HEK293 (cell line): ENCODE measurements at regions not wholly inside any gene's neighbourhood (a gene's known extent, or its start where the extent isn't known, plus 50 kb on each side); places are given as distances from the start of the nearest gene placed in this dataset.

ENCODE experiments used
- CTCF ChIA-PET: fragments of 350-600 bp; formaldehyde crosslinking; extraction: SDS; loops from one replicate; lab custom pipeline; 2021; ENCODE audit warnings: antibody characterized with exemption; lab: Yijun Ruan, JAX
- POLR2A ChIA-PET: fragments of 300-600 bp; formaldehyde crosslinking; extraction: SDS; loops from one replicate; lab custom pipeline; 2020; ENCODE audit warnings: antibody characterized with exemption, inconsistent platforms; lab: Yijun Ruan, JAX
- H3K27ac ChIP-seq: fragments of 200-500 bp; sonication (Bioruptor generic); 2 replicates; pipeline ENCODE4 v1.5.1; 2014; ENCODE audit warnings: low read depth, low read length, control low read depth, inconsistent platforms; ENCODE audit errors: extremely low read depth
- H3K36me3 ChIP-seq, 2 experiments: fragments of 200-500 bp in 1 of 2; sonication (Bioruptor generic) in 1 of 2; 1 replicate in 1 of 2; 2 replicates in 1 of 2; pipeline ENCODE4 v1.5.1; 2014 to 2017; ENCODE audit warnings: inconsistent platforms in 2 of 2, low read length in 2 of 2; ENCODE audit not compliant: control insufficient read depth in 2 of 2, insufficient read depth in 1 of 2
- H3K4me1 ChIP-seq: fragments of 200-500 bp; sonication (Bioruptor generic); 2 replicates; pipeline ENCODE4 v1.5.1; 2014; ENCODE audit warnings: mild to moderate bottlenecking, low read length, inconsistent platforms; ENCODE audit not compliant: control insufficient read depth, insufficient read depth
- H3K4me3 ChIP-seq: 2 replicates; pipeline ENCODE4 v1.5.1; 2011; ENCODE audit warnings: low read depth, mild to moderate bottlenecking, control low read depth, low read length, moderate library complexity
- H3K9me3 ChIP-seq: fragments of 200-500 bp; sonication (Bioruptor generic); 2 replicates; pipeline ENCODE4 v1.5.1; 2014; ENCODE audit warnings: low read depth, low read length, inconsistent platforms; ENCODE audit not compliant: control insufficient read depth, insufficient read depth
- GLI4 ChIP-seq: fragments of 450-650 bp; formaldehyde crosslinking; IDR thresholded peaks from 2 replicates; pipeline ENCODE4 v1.5.1; 2016; ENCODE audit warnings: missing biosample characterization, missing genetic modification characterization
- HOXD13 ChIP-seq: sonication (generic); formaldehyde crosslinking; IDR thresholded peaks from 2 replicates; pipeline ENCODE4 v1.8.0; 2022; ENCODE audit warnings: missing genetic modification reagents, borderline replicate concordance
- MYNN ChIP-seq: fragments of 450-650 bp; formaldehyde crosslinking; IDR thresholded peaks from 2 replicates; pipeline ENCODE4 v1.5.1; 2016; ENCODE audit warnings: missing biosample characterization, missing genetic modification characterization, borderline replicate concordance
- SALL2 ChIP-seq: fragments of 450-650 bp; formaldehyde crosslinking; IDR thresholded peaks from 2 replicates; pipeline ENCODE4 v1.5.0; 2017; ENCODE audit warnings: missing biosample characterization, mild to moderate bottlenecking, missing genetic modification characterization, borderline replicate concordance
- TRIM28 ChIP-seq: IDR thresholded peaks from 2 replicates; pipeline ENCODE4 v1.6.1; 2011; ENCODE audit warnings: low read length, control low read depth, borderline replicate concordance
- WT1 ChIP-seq: fragments of 450-650 bp; formaldehyde crosslinking; IDR thresholded peaks from 2 replicates; pipeline ENCODE4 v1.5.1; 2016; ENCODE audit warnings: missing biosample characterization, missing genetic modification characterization
- ZBTB8A ChIP-seq: fragments of 450-650 bp; formaldehyde crosslinking; IDR thresholded peaks from 2 replicates; pipeline ENCODE4 v1.5.1; 2016; ENCODE audit warnings: missing biosample characterization, missing genetic modification characterization
- ZFHX2 ChIP-seq: fragments of 450-650 bp; formaldehyde crosslinking; conservative IDR thresholded peaks from 2 replicates; pipeline ENCODE4 v1.5.1; 2016; ENCODE audit warnings: missing biosample characterization, missing genetic modification characterization
- ZNF169 ChIP-seq: fragments of 450-650 bp; formaldehyde crosslinking; IDR thresholded peaks from 2 replicates; pipeline ENCODE4 v1.5.1; 2016; ENCODE audit warnings: missing biosample characterization, missing genetic modification characterization
- ZNF266 ChIP-seq: fragments of 450-650 bp; formaldehyde crosslinking; IDR thresholded peaks from 2 replicates; pipeline ENCODE4 v1.5.1; 2016; ENCODE audit warnings: missing biosample characterization, missing genetic modification characterization, low read depth
- ZNF311 ChIP-seq: fragments of 450-650 bp; formaldehyde crosslinking; IDR thresholded peaks from 2 replicates; pipeline ENCODE4 v1.5.1; 2017; ENCODE audit warnings: missing biosample characterization, missing genetic modification characterization, borderline replicate concordance
- ZNF324 ChIP-seq: fragments of 450-650 bp; formaldehyde crosslinking; IDR thresholded peaks from 2 replicates; pipeline ENCODE4 v1.5.1; 2016; ENCODE audit warnings: missing biosample characterization, missing genetic modification characterization
- ZNF433 ChIP-seq: fragments of 450-650 bp; formaldehyde crosslinking; IDR thresholded peaks from 2 replicates; pipeline ENCODE4 v1.5.1; 2016; ENCODE audit warnings: missing biosample characterization, missing genetic modification characterization, low read depth
- ZNF48 ChIP-seq: fragments of 450-650 bp; formaldehyde crosslinking; IDR thresholded peaks from 2 replicates; pipeline ENCODE4 v1.5.1; 2016; ENCODE audit warnings: missing biosample characterization, missing genetic modification characterization
- ZNF488 ChIP-seq: fragments of 450-650 bp; formaldehyde crosslinking; IDR thresholded peaks from 2 replicates; pipeline ENCODE4 v1.5.1; 2016; ENCODE audit warnings: missing biosample characterization, missing genetic modification characterization
- ZNF571 ChIP-seq: fragments of 450-650 bp; formaldehyde crosslinking; IDR thresholded peaks from 2 replicates; pipeline ENCODE4 v1.5.0; 2017; ENCODE audit warnings: missing biosample characterization, missing genetic modification characterization
- ZNF585B ChIP-seq: fragments of 450-650 bp; formaldehyde crosslinking; IDR thresholded peaks from 2 replicates; pipeline ENCODE4 v1.5.1; 2016; ENCODE audit warnings: missing biosample characterization, missing genetic modification characterization
- ZNF596 ChIP-seq: fragments of 450-650 bp; IDR thresholded peaks from 2 replicates; pipeline ENCODE4 v1.5.0; 2018; ENCODE audit warnings: missing biosample characterization, mild to moderate bottlenecking, missing genetic modification characterization, moderate library complexity
- ZNF670 ChIP-seq: fragments of 450-650 bp; formaldehyde crosslinking; IDR thresholded peaks from 2 replicates; pipeline ENCODE4 v1.5.1; 2016; ENCODE audit warnings: missing biosample characterization, missing genetic modification characterization, low read depth
- TF ChIP-seq, protein P1 (sequence below): fragments of 450-650 bp; formaldehyde crosslinking; IDR thresholded peaks from 2 replicates; pipeline ENCODE4 v1.5.1; 2016; ENCODE audit warnings: missing biosample characterization, missing genetic modification characterization, low read depth
- TF ChIP-seq, protein P2 (sequence below): fragments of 450-650 bp; formaldehyde crosslinking; optimal IDR thresholded peaks from 2 replicates; pipeline ENCODE3; 2016; ENCODE audit warnings: missing biosample characterization, mild to moderate bottlenecking, missing genetic modification characterization
- TF ChIP-seq, protein P3 (sequence below): fragments of 450-650 bp; formaldehyde crosslinking; IDR thresholded peaks from 2 replicates; pipeline ENCODE4 v1.5.1; 2016; ENCODE audit warnings: missing biosample characterization, missing genetic modification characterization

- H3K27ac ChIP-seq, result no peak overlapping the region
- ChIA-PET POLR2A (no interaction called here), CTCF (no interaction called here)
- no peaks in the 10 kb centered on the region for H3K4me1 ChIP-seq
- TF ChIP-seq ZNF266 (tag by site-specific recombination), result no peak
- TF ChIP-seq, protein P1, sequence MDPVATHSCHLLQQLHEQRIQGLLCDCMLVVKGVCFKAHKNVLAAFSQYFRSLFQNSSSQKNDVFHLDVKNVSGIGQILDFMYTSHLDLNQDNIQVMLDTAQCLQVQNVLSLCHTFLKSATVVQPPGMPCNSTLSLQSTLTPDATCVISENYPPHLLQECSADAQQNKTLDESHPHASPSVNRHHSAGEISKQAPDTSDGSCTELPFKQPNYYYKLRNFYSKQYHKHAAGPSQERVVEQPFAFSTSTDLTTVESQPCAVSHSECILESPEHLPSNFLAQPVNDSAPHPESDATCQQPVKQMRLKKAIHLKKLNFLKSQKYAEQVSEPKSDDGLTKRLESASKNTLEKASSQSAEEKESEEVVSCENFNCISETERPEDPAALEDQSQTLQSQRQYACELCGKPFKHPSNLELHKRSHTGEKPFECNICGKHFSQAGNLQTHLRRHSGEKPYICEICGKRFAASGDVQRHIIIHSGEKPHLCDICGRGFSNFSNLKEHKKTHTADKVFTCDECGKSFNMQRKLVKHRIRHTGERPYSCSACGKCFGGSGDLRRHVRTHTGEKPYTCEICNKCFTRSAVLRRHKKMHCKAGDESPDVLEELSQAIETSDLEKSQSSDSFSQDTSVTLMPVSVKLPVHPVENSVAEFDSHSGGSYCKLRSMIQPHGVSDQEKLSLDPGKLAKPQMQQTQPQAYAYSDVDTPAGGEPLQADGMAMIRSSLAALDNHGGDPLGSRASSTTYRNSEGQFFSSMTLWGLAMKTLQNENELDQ (tag by site-specific recombination), result no peak
- TF ChIP-seq ZNF311 (tag by site-specific recombination), result no peak
- TF ChIP-seq, protein P2, sequence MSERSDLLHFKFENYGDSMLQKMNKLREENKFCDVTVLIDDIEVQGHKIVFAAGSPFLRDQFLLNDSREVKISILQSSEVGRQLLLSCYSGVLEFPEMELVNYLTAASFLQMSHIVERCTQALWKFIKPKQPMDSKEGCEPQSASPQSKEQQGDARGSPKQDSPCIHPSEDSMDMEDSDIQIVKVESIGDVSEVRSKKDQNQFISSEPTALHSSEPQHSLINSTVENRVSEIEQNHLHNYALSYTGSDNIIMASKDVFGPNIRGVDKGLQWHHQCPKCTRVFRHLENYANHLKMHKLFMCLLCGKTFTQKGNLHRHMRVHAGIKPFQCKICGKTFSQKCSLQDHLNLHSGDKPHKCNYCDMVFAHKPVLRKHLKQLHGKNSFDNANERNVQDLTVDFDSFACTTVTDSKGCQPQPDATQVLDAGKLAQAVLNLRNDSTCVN (tag by site-specific recombination), result no peak
- no peak for TF ChIP-seq HOXD13
- no peak for TF ChIP-seq GLI4
- no peak for TF ChIP-seq SALL2 (tag by site-specific recombination)
- H3K36me3 ChIP-seq, result no peaks in the 10 kb centered on the region
- no peak overlapping the region for H3K4me3 ChIP-seq
- H3K9me3 ChIP-seq, result no peaks in the 10 kb centered on the region
These were observed 86.8 kb upstream of the OR13F1 start for GRCh38 chr9:104417296-104417695.

DNA sequence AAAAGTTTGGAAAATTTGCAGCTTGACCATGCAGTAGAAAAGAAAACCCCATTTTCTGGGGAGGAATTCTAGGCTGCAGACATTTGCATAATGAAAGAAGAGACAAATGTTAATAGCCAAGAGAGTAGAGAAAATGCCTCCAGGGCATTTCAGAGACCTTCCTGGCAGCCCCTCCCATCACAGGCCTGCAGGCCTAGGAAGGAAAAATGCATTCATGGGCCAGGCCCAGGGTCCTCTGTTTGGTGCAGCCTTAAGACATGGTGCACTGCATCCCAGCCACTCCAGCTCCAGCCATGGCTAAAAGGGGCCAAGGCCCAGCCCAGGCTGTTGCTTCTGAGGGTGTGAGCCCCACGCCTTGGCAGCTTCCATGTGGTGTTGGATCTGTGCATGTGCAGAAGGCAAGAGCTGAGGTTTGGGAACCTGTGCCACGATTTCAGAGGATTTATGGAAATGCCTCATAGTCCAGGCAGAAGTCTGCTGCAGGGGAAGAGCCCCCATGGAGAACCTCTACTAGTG is 75.0 kb upstream of the OR13F1 start:
- Histone ChIP-seq H3K36me3 (no peaks in the 10 kb centered on the region), H3K27ac (no peak overlapping the region), H3K4me1 (no peaks in the 10 kb centered on the region), H3K4me3 (no peak overlapping the region)
- POLR2A ChIA-PET, result no interaction called here
- TF ChIP-seq ZNF670 (tag by site-specific recombination) (no peak), ZBTB8A (no peak)
- TF ChIP-seq, all 188 proteins: peak for 0
- no peaks in the 10 kb centered on the region for H3K9me3 ChIP-seq
- CTCF ChIA-PET, result no interaction called here

DNA sequence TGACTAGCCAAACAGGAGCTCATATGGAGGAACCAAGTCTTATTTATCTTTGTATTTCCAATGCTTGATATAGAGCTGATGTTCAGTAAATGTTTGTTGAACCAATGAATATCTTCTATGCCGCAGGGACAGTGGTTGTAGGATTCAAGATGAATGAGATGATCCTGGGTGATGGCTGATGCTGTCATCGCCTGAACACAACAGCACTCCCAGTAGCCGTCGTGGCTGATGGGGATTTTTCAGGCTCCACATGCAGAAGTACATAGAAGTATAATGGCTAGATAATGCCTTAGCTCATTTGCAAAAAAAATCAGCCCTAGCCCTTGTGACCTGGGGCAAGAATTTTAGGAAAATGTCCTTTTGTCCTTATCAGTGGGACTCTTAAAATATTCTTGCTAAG is 69.0 kb upstream of the OR13F1 start:
- POLR2A ChIA-PET, result no interaction called here
- CTCF ChIA-PET, result interaction anchor here (0.7 kb wide), 1 partner anchor 131 kb away, joined by 4 read pairs; no protein-coding TSS in a partner anchor
- Histone ChIP-seq H3K9me3 (no peaks in the 10 kb centered on the region), H3K4me3 (no peak overlapping the region), H3K27ac (no peak overlapping the region), H3K36me3 (no peaks in the 10 kb centered on the region), H3K4me1 (no peaks in the 10 kb centered on the region)
- TF ChIP-seq ZNF324 (tag by site-specific recombination) (no peak), ZNF596 (tag by site-specific recombination) (no peak), ZNF585B (tag by site-specific recombination) (no peak), ZNF169 (no peak), ZNF48 (tag by site-specific recombination) (no peak), ZFHX2 (tag by site-specific recombination) (no peak), ZNF488 (tag by site-specific recombination) (no peak), ZNF433 (tag by site-specific recombination) (no peak), ZNF571 (tag by site-specific recombination) (no peak), ZNF311 (tag by site-specific recombination) (no peak), WT1 (tag by site-specific recombination) (no peak), MYNN (tag by site-specific recombination) (no peak), TRIM28 (no peak)
- TF ChIP-seq, protein P3, sequence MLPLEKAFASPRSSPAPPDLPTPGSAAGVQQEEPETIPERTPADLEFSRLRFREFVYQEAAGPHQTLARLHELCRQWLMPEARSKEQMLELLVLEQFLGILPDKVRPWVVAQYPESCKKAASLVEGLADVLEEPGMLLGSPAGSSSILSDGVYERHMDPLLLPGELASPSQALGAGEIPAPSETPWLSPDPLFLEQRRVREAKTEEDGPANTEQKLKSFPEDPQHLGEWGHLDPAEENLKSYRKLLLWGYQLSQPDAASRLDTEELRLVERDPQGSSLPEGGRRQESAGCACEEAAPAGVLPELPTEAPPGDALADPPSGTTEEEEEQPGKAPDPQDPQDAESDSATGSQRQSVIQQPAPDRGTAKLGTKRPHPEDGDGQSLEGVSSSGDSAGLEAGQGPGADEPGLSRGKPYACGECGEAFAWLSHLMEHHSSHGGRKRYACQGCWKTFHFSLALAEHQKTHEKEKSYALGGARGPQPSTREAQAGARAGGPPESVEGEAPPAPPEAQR (tag by site-specific recombination), result no peak
